Keratinocyte (primary cell): ENCODE measurements at regions not wholly inside any gene's neighbourhood (a gene's known extent, or its start where the extent isn't known, plus 50 kb on each side); places are given as distances from the start of the nearest gene placed in this dataset.

Experiments used
- DNase-seq: peaks from one replicate; pipeline ENCODE4 v3.0.0-alpha.2; 2011; ENCODE audit warnings: low read depth, missing footprints, low spot score
- FAIRE-seq: peaks from 2 replicates; lab custom pipeline; 2011; peaks lifted over from hg19 to GRCh38; lab: Jason Lieb, UNC
- H2AFZ ChIP-seq: 2 replicates; pipeline ENCODE4 v1.6.0; 2012; ENCODE audit warnings: low read length, control low read depth, inconsistent platforms; ENCODE audit not compliant: control insufficient read depth
- H3K27ac ChIP-seq: 2 replicates; pipeline ENCODE4 v1.5.1; 2011; ENCODE audit warnings: low read length; ENCODE audit not compliant: control insufficient read depth, insufficient read depth
- H3K27me3 ChIP-seq: 3 replicates; pipeline ENCODE4 v1.6.0; 2011; ENCODE audit warnings: low read length; ENCODE audit not compliant: control insufficient read depth, insufficient read depth; ENCODE audit errors: extremely low read depth
- H3K36me3 ChIP-seq, 2 experiments: 2 replicates in 1 of 2; 3 replicates in 1 of 2; pipeline ENCODE4 v1.5.1; 2011; ENCODE audit warnings: low read length in 2 of 2, mild to moderate bottlenecking in 1 of 2; ENCODE audit not compliant: control insufficient read depth in 2 of 2, insufficient read depth in 2 of 2; ENCODE audit errors: extremely low read depth in 1 of 2
- H3K4me1 ChIP-seq: 3 replicates; pipeline ENCODE4 v1.5.1; 2011; ENCODE audit warnings: low read length; ENCODE audit not compliant: control insufficient read depth, insufficient read depth; ENCODE audit errors: extremely low read depth
- H3K4me2 ChIP-seq: 3 replicates; pipeline ENCODE4 v1.6.0; 2011; ENCODE audit warnings: low read depth, low read length; ENCODE audit not compliant: control insufficient read depth, insufficient read depth; ENCODE audit errors: extremely low read depth
- H3K4me3 ChIP-seq, 3 experiments: fragments of 200-600 bp in 1 of 3; sonication (generic) in 1 of 3; 2 replicates in 2 of 3; 3 replicates in 1 of 3; pipeline ENCODE4 v1.5.1; 2011 to 2016; ENCODE audit warnings: low read length in 3 of 3, mild to moderate bottlenecking in 3 of 3, control low read depth in 2 of 3, inconsistent platforms in 1 of 3, low read depth in 1 of 3, mixed read lengths in 1 of 3, mixed run types in 1 of 3, moderate library complexity in 1 of 3; ENCODE audit not compliant: control insufficient read depth in 2 of 3, insufficient read depth in 2 of 3; ENCODE audit errors: extremely low read depth in 1 of 3
- H3K79me2 ChIP-seq: 2 replicates; pipeline ENCODE4 v1.6.0; 2012; ENCODE audit warnings: low read length; ENCODE audit not compliant: control insufficient read depth, insufficient read depth
- H3K9ac ChIP-seq: 3 replicates; pipeline ENCODE4 v1.6.0; 2011; ENCODE audit warnings: low read length; ENCODE audit not compliant: control insufficient read depth, insufficient read depth; ENCODE audit errors: extremely low read depth
- H3K9me1 ChIP-seq: 3 replicates; pipeline ENCODE4 v1.6.0; 2011; ENCODE audit warnings: low read length; ENCODE audit not compliant: control insufficient read depth, insufficient read depth; ENCODE audit errors: extremely low read depth
- H3K9me3 ChIP-seq: 2 replicates; pipeline ENCODE4 v1.5.1; 2012; ENCODE audit warnings: low read depth, low read length; ENCODE audit not compliant: control insufficient read depth
- H4K20me1 ChIP-seq: 3 replicates; pipeline ENCODE4 v1.6.0; 2011; ENCODE audit warnings: low read length; ENCODE audit not compliant: control insufficient read depth, insufficient read depth; ENCODE audit errors: extremely low read depth
- CTCF ChIP-seq, 3 experiments: IDR thresholded peaks in 1 of 3; conservative IDR thresholded peaks in 1 of 3; optimal IDR thresholded peaks in 1 of 3; 2 replicates in 2 of 3; 3 replicates in 1 of 3; pipeline versions ENCODE3 to v1.5.1; 2011; ENCODE audit warnings: low read length in 3 of 3, mild to moderate bottlenecking in 3 of 3, moderate library complexity in 2 of 3, control low read depth in 1 of 3, inconsistent platforms in 1 of 3; ENCODE audit not compliant: insufficient read depth in 2 of 3; ENCODE audit errors: extremely low read depth in 1 of 3
- EZH2 ChIP-seq: IDR thresholded peaks from one replicate; pipeline ENCODE4 v1.6.1; 2012; ENCODE audit warnings: inconsistent platforms, mild to moderate bottlenecking, low read length, moderate library complexity
- dilution Hi-C: fragments of 300-500 bp; cut with MboI; formaldehyde crosslinking; loops from one replicate; pipeline ENCODE4 v1.7.0; 2020; ENCODE audit warnings: low sequenced_read_pairs; ENCODE audit not compliant: extremely low pct_ligation_motif_present

DNA sequence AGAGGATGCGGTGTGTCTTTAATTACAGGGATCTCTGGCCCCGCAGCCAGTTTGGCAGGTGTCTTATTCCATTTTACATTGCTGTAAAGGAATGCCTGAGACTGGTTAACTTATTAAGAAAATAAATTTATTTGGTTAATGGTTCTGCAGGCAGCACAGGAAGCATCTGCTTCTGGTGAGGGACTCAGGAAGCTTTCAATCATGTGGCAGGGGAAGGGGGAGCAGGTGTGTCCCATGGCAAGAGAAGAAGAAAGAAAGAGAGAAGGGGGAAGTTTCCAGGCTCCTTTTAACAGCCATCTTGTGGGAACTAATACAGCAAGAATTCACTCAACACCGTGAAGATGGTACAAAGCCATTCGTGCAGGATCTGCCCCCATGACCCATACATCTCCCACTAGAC is 128.0 kb upstream of the CRBN start:
- Histone ChIP-seq H3K9me3 (no peaks in the 10 kb centered on the region), H3K4me1 (no peaks in the 10 kb centered on the region), H3K79me2 (no peaks in the 10 kb centered on the region), H4K20me1 (no peaks in the 10 kb centered on the region), H3K9me1 (no peaks in the 10 kb centered on the region), H3K27me3 (no peaks in the 10 kb centered on the region), H2AFZ (no peak overlapping the region), H3K9ac (no peak overlapping the region), H3K4me2 (no peak overlapping the region), H3K36me3 (no peaks in the 10 kb centered on the region), H3K4me3 (no peak overlapping the region), H3K27ac (no peak overlapping the region)
- dilution Hi-C loops: no loop called here
- no peak for FAIRE-seq
- DNase-seq: no peak
- no peak for TF ChIP-seq EZH2
- no peak for TF ChIP-seq CTCF (optimal IDR thresholded peaks at IDR 0.05 in 1 of 3, IDR thresholded peaks at IDR 0.05 in 1 of 3, conservative IDR thresholded peaks at IDR 0.05 in 1 of 3; ENCODE audit: extremely low read depth in 1 of 3, insufficient read depth in 2 of 3, low read length in 3 of 3)

DNA sequence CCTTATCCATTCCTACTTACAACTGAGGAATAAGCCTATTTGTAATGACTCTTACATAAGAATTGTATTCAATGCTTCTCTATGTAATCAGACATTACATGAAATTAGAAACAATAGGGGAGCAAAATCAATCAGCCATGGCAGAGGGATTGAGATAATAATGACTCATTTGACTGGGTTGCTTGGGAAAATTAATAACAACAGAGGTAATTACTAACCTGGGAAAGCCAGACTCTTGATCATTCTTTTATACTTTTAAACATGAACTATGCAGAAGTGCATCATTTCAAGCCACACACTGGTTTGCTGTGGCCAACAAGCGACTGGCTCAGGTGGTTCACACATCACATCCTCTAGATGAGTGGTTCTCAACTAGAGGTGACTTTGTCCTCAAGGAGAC is 126.3 kb upstream of the CRBN start:
- TF ChIP-seq EZH2 (no peak), CTCF (optimal IDR thresholded peaks at IDR 0.05 in 1 of 3, IDR thresholded peaks at IDR 0.05 in 1 of 3, conservative IDR thresholded peaks at IDR 0.05 in 1 of 3; ENCODE audit: extremely low read depth in 1 of 3, insufficient read depth in 2 of 3, low read length in 3 of 3) (no peak)
- FAIRE-seq (no peak), DNase-seq (no peak)
- no peak overlapping the region for H3K27ac ChIP-seq
- no peaks in the 10 kb centered on the region for H3K9me3 ChIP-seq
- no peaks in the 10 kb centered on the region for H3K36me3 ChIP-seq
- H3K9ac ChIP-seq: no peak overlapping the region
- H3K4me1 ChIP-seq: no peaks in the 10 kb centered on the region
- H4K20me1 ChIP-seq: no peaks in the 10 kb centered on the region
- no peak overlapping the region for H2AFZ ChIP-seq
- no peaks in the 10 kb centered on the region for H3K79me2 ChIP-seq
- H3K9me1 ChIP-seq: no peaks in the 10 kb centered on the region
- H3K4me3 ChIP-seq: no peak overlapping the region
- no peaks in the 10 kb centered on the region for H3K27me3 ChIP-seq
- dilution Hi-C loops: no loop called here
- H3K4me2 ChIP-seq: no peak overlapping the region
